Uterus (tissue), 2 donors: ENCODE measurements at regions not wholly inside any gene's neighbourhood (a gene's known extent, or its start where the extent isn't known, plus 50 kb on each side); places are given as distances from the start of the nearest gene placed in this dataset.

Experiments
- CTCF ChIP-seq, 4 experiments: fragments of 200-600 bp in 2 of 4; fragments of 450-650 bp in 2 of 4; sonication (generic) in 2 of 4; IDR thresholded peaks; one replicate each; pipeline ENCODE4 v1.5.1; 2016 to 2019; ENCODE audit warnings: antibody characterized with exemption in 4 of 4, mild to moderate bottlenecking in 2 of 4, moderate library complexity in 1 of 4
- POLR2A ChIP-seq, 2 donors: fragments of 450-650 bp; IDR thresholded peaks; one replicate each; pipeline ENCODE4 v1.6.1; 2016; ENCODE audit warnings: antibody characterized with exemption in 2 of 2, mild to moderate bottlenecking in 1 of 2, moderate library complexity in 1 of 2

- no peak for TF ChIP-seq CTCF (IDR thresholded peaks at IDR 0.05)
- TF ChIP-seq POLR2A (IDR thresholded peaks at IDR 0.05): no peak
Measured at GRCh38 chr6:45794465-45794864, 221.2 kb downstream of the CLIC5 start.
